K562 (cell line): ENCODE measurements at regions not wholly inside any gene's neighbourhood (a gene's known extent, or its start where the extent isn't known, plus 50 kb on each side); places are given as distances from the start of the nearest gene placed in this dataset.

Experiments
- ATAC-seq: fragments of 200-7000 bp; cut with Tn5 transposase; 3 replicates; pipeline ENCODE4 v1.9.1; 2020; ENCODE audit warnings: moderate library complexity
- BruUV-seq: library from RNA; stranded (reverse); fragments of 400-500 nt; replicated peaks from 2 replicates; lab custom pipeline; 2021; lab: Mats Ljungman, UMichigan
- CTCF ChIA-PET: fragments of 300-600 bp; formaldehyde crosslinking; extraction: SDS; loops from one replicate; lab custom pipeline; 2021; ENCODE audit warnings: low intra/inter-chr PET ratio; lab: Yijun Ruan, JAX
- POLR2A ChIA-PET: fragments of 300-600, 350-650 bp; sonication (Branson Sonifier 250); formaldehyde crosslinking; extraction: SDS; loops from one replicate; lab custom pipeline; 2021; ENCODE audit warnings: antibody characterized with exemption, inconsistent platforms; lab: Yijun Ruan, JAX
- DNase-seq, 4 experiments: peaks; one replicate each; pipeline versions ENCODE4 v3.0.0 to v3.0.0-alpha.2; 2011 to 2018; ENCODE audit warnings: low spot score in 3 of 4, mixed read lengths in 3 of 4; ENCODE audit errors: extremely low read depth in 1 of 4
- FAIRE-seq: peaks from 2 replicates; lab custom pipeline; 2011; peaks lifted over from hg19 to GRCh38; lab: Jason Lieb, UNC
- H2AFZ ChIP-seq: 2 replicates; pipeline ENCODE4 v1.6.0; 2011; ENCODE audit warnings: low read depth, low read length, control low read depth, inconsistent platforms
- H3K27ac ChIP-seq: fragments of 200-600 bp; 3 replicates; pipeline ENCODE4 v1.8.0; 2011; ENCODE audit warnings: low read depth, mild to moderate bottlenecking, control low read depth, inconsistent platforms, low read length, moderate library complexity, mixed read lengths; ENCODE audit errors: extremely low read depth
- H3K27me3 ChIP-seq, 2 experiments: fragments of 300-600 bp in 1 of 2; 2 replicates in 1 of 2; 3 replicates in 1 of 2; pipeline versions ENCODE4 v1.6.0 to v1.8.0; 2011; ENCODE audit warnings: inconsistent platforms in 2 of 2, low read length in 2 of 2, mild to moderate bottlenecking in 1 of 2, mixed read lengths in 1 of 2, moderate library complexity in 1 of 2; ENCODE audit not compliant: control insufficient read depth in 2 of 2, insufficient read depth in 2 of 2
- H3K36me3 ChIP-seq: fragments of 300-600 bp; 3 replicates; pipeline ENCODE4 v1.8.0; 2011; ENCODE audit warnings: mild to moderate bottlenecking, low read length, inconsistent platforms; ENCODE audit not compliant: control insufficient read depth, insufficient read depth
- H3K4me1 ChIP-seq, 2 experiments: fragments of 200-600 bp in 1 of 2; replicated peaks in 1 of 2; 2 replicates in 1 of 2; 3 replicates in 1 of 2; pipeline versions ENCODE4 v1.5.1 to v1.8.0; 2011; ENCODE audit warnings: inconsistent platforms in 2 of 2, low read length in 2 of 2, mild to moderate bottlenecking in 1 of 2, mixed read lengths in 1 of 2, moderate library complexity in 1 of 2; ENCODE audit not compliant: control insufficient read depth in 2 of 2, insufficient read depth in 2 of 2
- H3K4me2 ChIP-seq: 2 replicates; pipeline ENCODE4 v1.6.1; 2011; ENCODE audit warnings: low read length, control low read depth, inconsistent platforms, mixed read lengths; ENCODE audit not compliant: insufficient read depth
- H3K4me3 ChIP-seq: fragments of 200-600 bp; sonication (generic), shearing (Covaris generic); 2 replicates; pipeline ENCODE4 v1.5.1; 2016; ENCODE audit warnings: control low read depth, inconsistent platforms
- H3K79me2 ChIP-seq: fragments of 200-600 bp; 3 replicates; pipeline ENCODE4 v1.8.0; 2011; ENCODE audit warnings: low read length, inconsistent platforms; ENCODE audit not compliant: control insufficient read depth, insufficient read depth
- H3K9ac ChIP-seq, 2 experiments: 2 replicates each; pipeline versions ENCODE4 v1.6.0 to v1.6.1; 2011; ENCODE audit warnings: low read depth in 2 of 2, low read length in 2 of 2, control low read depth in 1 of 2, inconsistent platforms in 1 of 2, mild to moderate bottlenecking in 1 of 2, mixed read lengths in 1 of 2; ENCODE audit not compliant: insufficient read depth in 1 of 2
- H3K9me1 ChIP-seq: one replicate; pipeline ENCODE4 v1.6.0; 2011; ENCODE audit warnings: inconsistent platforms, mild to moderate bottlenecking, low read length, moderate library complexity; ENCODE audit not compliant: control insufficient read depth, insufficient read depth
- H3K9me3 ChIP-seq: replicated peaks from 2 replicates; pipeline ENCODE4 v1.5.1; 2011; ENCODE audit warnings: low read depth, low read length, inconsistent platforms; ENCODE audit not compliant: control insufficient read depth, insufficient read depth
- H4K20me1 ChIP-seq: replicated peaks from 2 replicates; pipeline ENCODE4 v1.6.1; 2011; ENCODE audit warnings: low read length, inconsistent platforms, mixed read lengths; ENCODE audit not compliant: control insufficient read depth, insufficient read depth
- BACH1 ChIP-seq: fragments of 200-800 bp; sonication (Bioruptor generic); IDR thresholded peaks from 2 replicates; pipeline ENCODE4 v1.6.1; 2016; ENCODE audit warnings: missing genetic modification characterization, missing compliant biosample characterization
- BHLHE40 ChIP-seq: IDR thresholded peaks from 2 replicates; pipeline ENCODE4 v1.6.1; 2011; ENCODE audit warnings: low read length, improper control_type of control experiment
- CREB3L1 ChIP-seq: fragments of 450-650 bp; IDR thresholded peaks from 2 replicates; pipeline ENCODE4 v1.6.1; 2014; ENCODE audit warnings: low read depth, mild to moderate bottlenecking, moderate library complexity, borderline replicate concordance
- GTF3C2 ChIP-seq: IDR thresholded peaks from 3 replicates; pipeline ENCODE4 v1.6.1; 2011; ENCODE audit warnings: borderline replicate concordance, mild to moderate bottlenecking, moderate library complexity; ENCODE audit not compliant: insufficient read length; ENCODE audit errors: extremely low read depth
- HIVEP1 ChIP-seq: fragments of 250-450 bp; sonication (Bioruptor Pico); IDR thresholded peaks from 2 replicates; pipeline ENCODE4 v1.4.0; 2020; ENCODE audit warnings: mild to moderate bottlenecking
- NFXL1 ChIP-seq: fragments of 450-650 bp; formaldehyde crosslinking; IDR thresholded peaks from 2 replicates; pipeline ENCODE4 v1.4.0; 2021; ENCODE audit warnings: mild to moderate bottlenecking
- NRF1 ChIP-seq, 2 experiments: fragments of 450-650 bp; IDR thresholded peaks in 1 of 2; conservative IDR thresholded peaks in 1 of 2; 2 replicates each; pipeline ENCODE4 v1.6.1; 2014; ENCODE audit warnings: mild to moderate bottlenecking in 2 of 2
- POLR2AphosphoS2 ChIP-seq: IDR thresholded peaks from 2 replicates; pipeline ENCODE4 v1.6.1; 2012; ENCODE audit warnings: low read length, improper control_type of control experiment
- POLR2G ChIP-seq: fragments of 200-400 bp; formaldehyde crosslinking; IDR thresholded peaks from 2 replicates; pipeline ENCODE4 v1.6.1; 2017; ENCODE audit warnings: low read depth, mild to moderate bottlenecking, antibody characterized with exemption, low read length, moderate library complexity
- RAD51 ChIP-seq: fragments of 450-650 bp; IDR thresholded peaks from 2 replicates; pipeline ENCODE4 v1.7.1; 2016; ENCODE audit warnings: low read depth, mild to moderate bottlenecking, borderline replicate concordance
- SPI1 ChIP-seq: IDR thresholded peaks from 2 replicates; pipeline ENCODE4 v1.6.1; 2011; ENCODE audit warnings: low read depth, low read length, control low read depth, borderline replicate concordance
- WGBS: fragments of 100-300 bp; shearing (Covaris generic); methylation state at CpG from one replicate; pipeline ENCODE4 v1.1.6; 2016; ENCODE audit warnings: low coverage, mixed read lengths; ENCODE audit not compliant: insufficient coverage; ENCODE audit errors: missing lambda C conversion rate; 5-methylcytosine and 5-hydroxymethylcytosine counted together
- in situ Hi-C: fragments of 300-500 bp; cut with MboI; formaldehyde crosslinking; loops from 4 replicates; pipeline ENCODE4 v1.15.0; 2018; ENCODE audit warnings: inconsistent platforms, mixed read lengths
- intact Hi-C: fragments of 100-400 bp; cut with micrococcal nuclease; formaldehyde crosslinking; loops from 2 replicates; pipeline ENCODE4 v1.14.2; 2022
- TF ChIP-seq, protein P1 (sequence below): sonication (generic); formaldehyde crosslinking; IDR thresholded peaks from 2 replicates; pipeline ENCODE4 v1.8.0; 2022; ENCODE audit warnings: mild to moderate bottlenecking, low read depth, missing genetic modification reagents

DNA sequence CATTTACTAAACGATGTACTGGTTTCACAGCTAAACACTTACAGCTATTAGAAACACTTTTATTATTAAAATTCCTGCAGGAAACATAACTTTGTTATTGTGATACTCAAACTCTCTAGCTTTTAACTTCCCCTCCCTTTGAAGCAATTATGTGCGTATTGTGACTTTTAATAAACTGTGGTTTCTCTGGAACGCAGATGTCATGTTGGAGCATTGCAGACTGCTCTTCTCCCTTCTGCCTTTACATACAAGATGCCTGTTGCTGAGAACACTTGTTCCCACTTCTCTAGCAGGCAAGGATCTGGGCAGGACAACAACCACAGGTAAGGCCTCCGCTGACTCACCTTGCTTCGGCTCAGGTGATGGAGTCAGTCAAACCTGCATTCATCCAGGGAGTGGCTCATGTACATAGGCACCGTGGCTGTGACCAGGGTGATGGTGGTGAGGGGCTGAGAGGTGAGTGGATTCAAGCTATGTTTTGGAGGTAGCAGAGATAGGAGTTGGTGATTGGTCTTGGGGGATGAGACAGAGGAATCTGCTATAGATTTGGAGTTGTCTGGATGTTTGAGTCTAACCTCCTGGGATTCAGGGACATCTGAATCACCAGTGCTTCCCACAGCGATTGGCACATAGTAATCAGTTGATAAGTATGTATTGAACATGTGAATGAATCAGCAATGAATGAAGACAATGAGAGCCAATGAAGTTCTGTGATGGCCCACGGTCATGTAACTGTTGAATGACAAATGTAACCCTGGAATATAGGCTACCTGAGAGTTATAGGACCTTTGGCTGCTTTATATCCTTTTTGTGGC, 106.0 kb downstream of the ADAMTS15 start:
- no peak for FAIRE-seq
- ATAC-seq: no peak

More for the DNA sequence above, 106.0 kb downstream of the ADAMTS15 start:
- no peak overlapping the region for H3K9ac ChIP-seq
- WGBS: 0% methylated on average over 8 of the region's 8 CpGs
- BruUV-seq: no TSS peak
- H3K27ac ChIP-seq: no peak overlapping the region
- no peaks in the 10 kb centered on the region for H3K79me2 ChIP-seq
- intact Hi-C loops (no loop called here), in situ Hi-C loops (no loop called here)
- H3K4me2 ChIP-seq: no peak overlapping the region
- no peak for DNase-seq
- CTCF ChIA-PET: no interaction called here
- POLR2A ChIA-PET: interaction anchor here (0.6 to 1.0 kb wide), 2 partner anchors 9 to 21 kb away, joined by 3 read pairs; no protein-coding TSS in a partner anchor
- H4K20me1 ChIP-seq: no peaks in the 10 kb centered on the region
- H3K9me1 ChIP-seq: no peaks in the 10 kb centered on the region
- peaks cover 0 to 5% of the 10 kb centered on the region in 2 experiments; a peak in 3 of 5 replicates for H3K27me3 ChIP-seq
- no peaks in the 10 kb centered on the region for H3K9me3 ChIP-seq
- H3K4me1 ChIP-seq: no peaks in the 10 kb centered on the region
- H2AFZ ChIP-seq: no peak overlapping the region
- no peak overlapping the region for H3K4me3 ChIP-seq
- TF ChIP-seq SPI1 (no peak), BACH1 (tag) (no peak), NRF1 (conservative IDR thresholded peaks at IDR 0.05 in 1 of 2, IDR thresholded peaks at IDR 0.05 in 1 of 2) (no peak), BHLHE40 (no peak), POLR2G (no peak), NFXL1 (CRISPR knock-in tag) (no peak), HIVEP1 (CRISPR knock-in tag) (no peak), CREB3L1 (no peak), POLR2AphosphoS2 (no peak), RAD51 (no peak), GTF3C2 (no peak)
- TF ChIP-seq, protein P1, sequence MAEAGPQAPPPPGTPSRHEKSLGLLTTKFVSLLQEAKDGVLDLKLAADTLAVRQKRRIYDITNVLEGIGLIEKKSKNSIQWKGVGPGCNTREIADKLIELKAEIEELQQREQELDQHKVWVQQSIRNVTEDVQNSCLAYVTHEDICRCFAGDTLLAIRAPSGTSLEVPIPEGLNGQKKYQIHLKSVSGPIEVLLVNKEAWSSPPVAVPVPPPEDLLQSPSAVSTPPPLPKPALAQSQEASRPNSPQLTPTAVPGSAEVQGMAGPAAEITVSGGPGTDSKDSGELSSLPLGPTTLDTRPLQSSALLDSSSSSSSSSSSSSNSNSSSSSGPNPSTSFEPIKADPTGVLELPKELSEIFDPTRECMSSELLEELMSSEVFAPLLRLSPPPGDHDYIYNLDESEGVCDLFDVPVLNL (CRISPR knock-in tag): no peak
- H3K36me3 ChIP-seq: no peaks in the 10 kb centered on the region
